ENCODE measurements at regions not wholly inside any gene's neighbourhood (a gene's known extent, or its start where the extent isn't known, plus 50 kb on each side); places are given as distances from the start of the nearest gene placed in this dataset.

- Histone ChIP-seq H3K9ac (ENCODE audit: low read depth, low read length) (no peak overlapping the region), H3K36me3 (ENCODE audit: insufficient read depth, low read length) (no peaks in the 10 kb centered on the region), H3K4me1 (ENCODE audit: insufficient read depth, low read length) (no peaks in the 10 kb centered on the region), H3K9me3 (ENCODE audit: insufficient read depth, low read depth, low read length) (peaks cover 5% of the 10 kb centered on the region; the same call in 1 of the 2 replicates), H3K27ac (ENCODE audit: low read depth, low read length) (no peak overlapping the region), H3K27me3 (ENCODE audit: insufficient read depth, low read length) (no peaks in the 10 kb centered on the region), H3K4me3 (ENCODE audit: low read length) (no peak overlapping the region)
- no CpG with 5 or more reads among the region's 1 CpG for WGBS
Observed at GRCh38 chr2:138974651-138975050, 194.5 kb upstream of the NXPH2 start.

GRCh38 chr2:138964418-138964817, 184.2 kb upstream of the NXPH2 start:
- 100% methylated on average over 1 of the region's 1 CpG for WGBS
- H3K27me3 ChIP-seq (ENCODE audit: insufficient read depth, low read length), result no peaks in the 10 kb centered on the region
- no peak overlapping the region for H3K4me3 ChIP-seq (ENCODE audit: low read length)
- no peaks in the 10 kb centered on the region for H3K9me3 ChIP-seq (ENCODE audit: insufficient read depth, low read depth, low read length)
- peaks cover 9% of the 10 kb centered on the region for H3K4me1 ChIP-seq (ENCODE audit: insufficient read depth, low read length)
- H3K9ac ChIP-seq (ENCODE audit: low read depth, low read length), result no peak overlapping the region
- no peaks in the 10 kb centered on the region for H3K36me3 ChIP-seq (ENCODE audit: insufficient read depth, low read length)
- no peak overlapping the region for H3K27ac ChIP-seq (ENCODE audit: low read depth, low read length)

GRCh38 chr2:138962686-138963085, 182.5 kb upstream of the NXPH2 start:
- peaks cover 18% of the 10 kb centered on the region for H3K4me1 ChIP-seq (ENCODE audit: insufficient read depth, low read length)
- H3K4me3 ChIP-seq (ENCODE audit: low read length), result no peak overlapping the region
- 93% methylated on average over 5 of the region's 5 CpGs for WGBS
- no peak overlapping the region for H3K27ac ChIP-seq (ENCODE audit: low read depth, low read length)
- H3K36me3 ChIP-seq (ENCODE audit: insufficient read depth, low read length), result no peaks in the 10 kb centered on the region
- no peaks in the 10 kb centered on the region for H3K27me3 ChIP-seq (ENCODE audit: insufficient read depth, low read length)
- H3K9ac ChIP-seq (ENCODE audit: low read depth, low read length), result no peak overlapping the region
- H3K9me3 ChIP-seq (ENCODE audit: insufficient read depth, low read depth, low read length), result no peaks in the 10 kb centered on the region

GRCh38 chr2:138960191-138960590, 180.0 kb upstream of the NXPH2 start:
- Histone ChIP-seq H3K4me3 (ENCODE audit: low read length) (no peak overlapping the region), H3K9ac (ENCODE audit: low read depth, low read length) (no peak overlapping the region), H3K4me1 (ENCODE audit: insufficient read depth, low read length) (peaks cover 31% of the 10 kb centered on the region), H3K36me3 (ENCODE audit: insufficient read depth, low read length) (no peaks in the 10 kb centered on the region), H3K9me3 (ENCODE audit: insufficient read depth, low read depth, low read length) (peaks cover 6% of the 10 kb centered on the region; the same call in 1 of the 2 replicates), H3K27ac (ENCODE audit: low read depth, low read length) (no peak overlapping the region), H3K27me3 (ENCODE audit: insufficient read depth, low read length) (no peaks in the 10 kb centered on the region)
- WGBS, result 90% methylated on average over 2 of the region's 4 CpGs

- Histone ChIP-seq H3K27ac (ENCODE audit: low read depth, low read length) (no peak overlapping the region), H3K4me3 (ENCODE audit: low read length) (no peak overlapping the region), H3K9ac (ENCODE audit: low read depth, low read length) (no peak overlapping the region), H3K9me3 (ENCODE audit: insufficient read depth, low read depth, low read length) (peaks cover 12% of the 10 kb centered on the region), H3K36me3 (ENCODE audit: insufficient read depth, low read length) (no peaks in the 10 kb centered on the region), H3K4me1 (ENCODE audit: insufficient read depth, low read length) (peaks cover 31% of the 10 kb centered on the region), H3K27me3 (ENCODE audit: insufficient read depth, low read length) (no peaks in the 10 kb centered on the region)
- WGBS, result 100% methylated on average over 1 of the region's 2 CpGs
Observed at GRCh38 chr2:138959031-138959430, 178.8 kb upstream of the NXPH2 start.

GRCh38 chr2:138956116-138956515, 175.9 kb upstream of the NXPH2 start:
- Histone ChIP-seq H3K27me3 (ENCODE audit: insufficient read depth, low read length) (no peaks in the 10 kb centered on the region), H3K9me3 (ENCODE audit: insufficient read depth, low read depth, low read length) (peaks cover 13% of the 10 kb centered on the region), H3K9ac (ENCODE audit: low read depth, low read length) (no peak overlapping the region), H3K36me3 (ENCODE audit: insufficient read depth, low read length) (no peaks in the 10 kb centered on the region), H3K4me1 (ENCODE audit: insufficient read depth, low read length) (peaks cover 31% of the 10 kb centered on the region), H3K4me3 (ENCODE audit: low read length) (no peak overlapping the region), H3K27ac (ENCODE audit: low read depth, low read length) (peak overlapping the region; percentile 12; the same call in 1 of the 2 replicates)
- whole genome bisulfite sequencing, result 86% methylated on average over 1 of the region's 2 CpGs

- H3K27ac ChIP-seq (ENCODE audit: low read depth, low read length), result no peak overlapping the region
- H3K27me3 ChIP-seq (ENCODE audit: insufficient read depth, low read length), result no peaks in the 10 kb centered on the region
- H3K9ac ChIP-seq (ENCODE audit: low read depth, low read length), result no peak overlapping the region
- H3K9me3 ChIP-seq (ENCODE audit: insufficient read depth, low read depth, low read length), result peaks cover 7% of the 10 kb centered on the region; the same call in 1 of the 2 replicates
- 86% methylated on average over 2 of the region's 2 CpGs for WGBS
- H3K36me3 ChIP-seq (ENCODE audit: insufficient read depth, low read length), result no peaks in the 10 kb centered on the region
- H3K4me1 ChIP-seq (ENCODE audit: insufficient read depth, low read length), result peaks cover 11% of the 10 kb centered on the region; the same call in 1 of the 2 replicates
- no peak overlapping the region for H3K4me3 ChIP-seq (ENCODE audit: low read length)
Observed at GRCh38 chr2:138950486-138950885, 170.3 kb upstream of the NXPH2 start.

- H3K4me3 ChIP-seq (ENCODE audit: low read length), result no peak overlapping the region
- H3K36me3 ChIP-seq (ENCODE audit: insufficient read depth, low read length), result no peaks in the 10 kb centered on the region
- no peak overlapping the region for H3K9ac ChIP-seq (ENCODE audit: low read depth, low read length)
- WGBS, result 94% methylated on average over 2 of the region's 3 CpGs
- peaks cover 11% of the 10 kb centered on the region; the same call in 1 of the 2 replicates for H3K4me1 ChIP-seq (ENCODE audit: insufficient read depth, low read length)
- H3K9me3 ChIP-seq (ENCODE audit: insufficient read depth, low read depth, low read length), result peaks cover 5% of the 10 kb centered on the region; the same call in 1 of the 2 replicates
- H3K27ac ChIP-seq (ENCODE audit: low read depth, low read length), result no peak overlapping the region
- H3K27me3 ChIP-seq (ENCODE audit: insufficient read depth, low read length), result no peaks in the 10 kb centered on the region
Observed at GRCh38 chr2:138949517-138949916, 169.3 kb upstream of the NXPH2 start.

GRCh38 chr2:138948070-138948539, 167.9 kb upstream of the NXPH2 start:
- Histone ChIP-seq H3K4me1 (ENCODE audit: insufficient read depth, low read length) (peaks cover 11% of the 10 kb centered on the region; the same call in 1 of the 2 replicates), H3K9ac (ENCODE audit: low read depth, low read length) (no peak overlapping the region), H3K27me3 (ENCODE audit: insufficient read depth, low read length) (no peaks in the 10 kb centered on the region), H3K9me3 (ENCODE audit: insufficient read depth, low read depth, low read length) (no peaks in the 10 kb centered on the region), H3K36me3 (ENCODE audit: insufficient read depth, low read length) (no peaks in the 10 kb centered on the region), H3K4me3 (ENCODE audit: low read length) (no peak overlapping the region), H3K27ac (ENCODE audit: low read depth, low read length) (no peak overlapping the region)
- 0% methylated on average over 1 of the region's 1 CpG for WGBS

- Histone ChIP-seq H3K9me3 (ENCODE audit: insufficient read depth, low read depth, low read length) (no peaks in the 10 kb centered on the region), H3K4me3 (ENCODE audit: low read length) (no peak overlapping the region), H3K27me3 (ENCODE audit: insufficient read depth, low read length) (no peaks in the 10 kb centered on the region), H3K36me3 (ENCODE audit: insufficient read depth, low read length) (no peaks in the 10 kb centered on the region), H3K9ac (ENCODE audit: low read depth, low read length) (no peak overlapping the region), H3K27ac (ENCODE audit: low read depth, low read length) (no peak overlapping the region), H3K4me1 (ENCODE audit: insufficient read depth, low read length) (no peaks in the 10 kb centered on the region)
- 100% methylated on average over 1 of the region's 2 CpGs for WGBS
Observed at GRCh38 chr2:138943470-138943869, 163.3 kb upstream of the NXPH2 start.

- H3K27ac ChIP-seq (ENCODE audit: low read depth, low read length), result no peak overlapping the region
- H3K4me3 ChIP-seq (ENCODE audit: low read length), result no peak overlapping the region
- no peaks in the 10 kb centered on the region for H3K4me1 ChIP-seq (ENCODE audit: insufficient read depth, low read length)
- no peaks in the 10 kb centered on the region for H3K9me3 ChIP-seq (ENCODE audit: insufficient read depth, low read depth, low read length)
- 66% methylated on average over 6 of the region's 6 CpGs for WGBS
- no peak overlapping the region for H3K9ac ChIP-seq (ENCODE audit: low read depth, low read length)
- H3K36me3 ChIP-seq (ENCODE audit: insufficient read depth, low read length), result no peaks in the 10 kb centered on the region
- H3K27me3 ChIP-seq (ENCODE audit: insufficient read depth, low read length), result no peaks in the 10 kb centered on the region
Observed at GRCh38 chr2:138942466-138942865, 162.3 kb upstream of the NXPH2 start.

All from HUES64 (cell line).